Hepatocyte (in vitro differentiated cells): ENCODE measurements at regions not wholly inside any gene's neighbourhood (a gene's known extent, or its start where the extent isn't known, plus 50 kb on each side); places are given as distances from the start of the nearest gene placed in this dataset.

ENCODE experiments used
- EZH2 ChIP-seq: fragments of 200-600 bp; sonication (generic); IDR thresholded peaks from 2 replicates; pipeline ENCODE4 v1.6.1; 2016; ENCODE audit warnings: antibody characterized with exemption, mild to moderate bottlenecking, borderline replicate concordance
- TF ChIP-seq, protein P1 (sequence below): fragments of 200-600 bp; sonication (generic); IDR thresholded peaks from 2 replicates; pipeline ENCODE4 v1.5.1; 2016; ENCODE audit warnings: antibody characterized with exemption, mild to moderate bottlenecking; ENCODE audit not compliant: poor library complexity

DNA sequence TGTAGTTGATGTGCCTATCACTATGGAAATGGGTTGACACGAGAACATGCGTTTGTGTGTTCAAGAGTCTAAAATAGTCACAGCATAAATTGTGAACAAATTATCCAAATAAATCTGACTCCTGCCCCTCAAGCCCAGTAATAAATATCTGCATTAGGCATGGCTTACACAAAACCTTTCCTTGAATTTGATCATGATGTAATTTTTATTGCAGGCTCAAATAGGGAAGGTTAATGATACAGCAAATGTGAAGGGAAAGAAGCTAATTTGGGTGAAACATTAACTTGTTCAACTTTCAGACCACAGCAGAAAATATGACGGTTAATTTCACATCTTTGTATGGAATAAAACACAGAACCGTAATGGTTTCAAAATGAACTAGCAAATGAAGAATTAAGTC is 74.6 kb downstream of the WNT5A start:
- TF ChIP-seq, protein P1, sequence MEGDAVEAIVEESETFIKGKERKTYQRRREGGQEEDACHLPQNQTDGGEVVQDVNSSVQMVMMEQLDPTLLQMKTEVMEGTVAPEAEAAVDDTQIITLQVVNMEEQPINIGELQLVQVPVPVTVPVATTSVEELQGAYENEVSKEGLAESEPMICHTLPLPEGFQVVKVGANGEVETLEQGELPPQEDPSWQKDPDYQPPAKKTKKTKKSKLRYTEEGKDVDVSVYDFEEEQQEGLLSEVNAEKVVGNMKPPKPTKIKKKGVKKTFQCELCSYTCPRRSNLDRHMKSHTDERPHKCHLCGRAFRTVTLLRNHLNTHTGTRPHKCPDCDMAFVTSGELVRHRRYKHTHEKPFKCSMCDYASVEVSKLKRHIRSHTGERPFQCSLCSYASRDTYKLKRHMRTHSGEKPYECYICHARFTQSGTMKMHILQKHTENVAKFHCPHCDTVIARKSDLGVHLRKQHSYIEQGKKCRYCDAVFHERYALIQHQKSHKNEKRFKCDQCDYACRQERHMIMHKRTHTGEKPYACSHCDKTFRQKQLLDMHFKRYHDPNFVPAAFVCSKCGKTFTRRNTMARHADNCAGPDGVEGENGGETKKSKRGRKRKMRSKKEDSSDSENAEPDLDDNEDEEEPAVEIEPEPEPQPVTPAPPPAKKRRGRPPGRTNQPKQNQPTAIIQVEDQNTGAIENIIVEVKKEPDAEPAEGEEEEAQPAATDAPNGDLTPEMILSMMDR = no peak
- TF ChIP-seq EZH2 = no peak
